ENCODE measurements at regions not wholly inside any gene's neighbourhood (a gene's known extent, or its start where the extent isn't known, plus 50 kb on each side); places are given as distances from the start of the nearest gene placed in this dataset.

- TF ChIP-seq CTCF (IDR thresholded peaks at IDR 0.05; ENCODE audit: borderline replicate concordance, extremely low read depth, low read length, poor library complexity, severe bottlenecking), result no peak
- TF ChIP-seq EZH2 (IDR thresholded peaks at IDR 0.05; ENCODE audit: borderline replicate concordance, low read depth, low read length, severe bottlenecking), result no peak
Observed at GRCh38 chr10:24035761-24036160, 173.2 kb upstream of the KIAA1217 start.

Measured in DND-41 (cell line).